H1 (cell line): ENCODE measurements at regions not wholly inside any gene's neighbourhood (a gene's known extent, or its start where the extent isn't known, plus 50 kb on each side); places are given as distances from the start of the nearest gene placed in this dataset.
"Not testable (repeated sequence)": the region's sequence is repeated elsewhere in the genome, so short reads cannot be mapped to it uniquely, and the experiment has no call there.

Experiments
- CTCF ChIA-PET: fragments of 300-600 bp; sonication (Branson Sonifier 250); formaldehyde crosslinking; loops from one replicate; lab custom pipeline; 2021; ENCODE audit not compliant: partially characterized antibody; lab: Charles Lee
- POLR2A ChIA-PET: fragments of 300-600 bp; sonication (Branson Sonifier 250); formaldehyde crosslinking; loops from one replicate; lab custom pipeline; 2021; ENCODE audit warnings: inconsistent platforms; ENCODE audit not compliant: partially characterized antibody; lab: Charles Lee
- DNase-seq, 2 experiments: peaks; one replicate each; pipeline versions ENCODE4 v3.0.0 to v3.0.0-alpha.2; 2010 to 2022; ENCODE audit warnings: low spot score in 2 of 2, low read depth in 1 of 2, mixed read lengths in 1 of 2
- FAIRE-seq: peaks from 2 replicates; lab custom pipeline; 2011; peaks lifted over from hg19 to GRCh38; lab: Jason Lieb, UNC
- H2AFZ ChIP-seq: 2 replicates; pipeline ENCODE4 v1.8.1; 2012; ENCODE audit warnings: low read length, inconsistent platforms
- H2AK5ac ChIP-seq: 2 replicates; pipeline ENCODE4 v1.6.1; 2013; ENCODE audit warnings: low read depth, low read length
- H2BK120ac ChIP-seq: replicated peaks from 2 replicates; pipeline ENCODE3; 2013; ENCODE audit warnings: low read depth, low read length, inconsistent platforms
- H2BK12ac ChIP-seq: 2 replicates; pipeline ENCODE4 v1.6.1; 2013; ENCODE audit warnings: low read depth, low read length
- H2BK15ac ChIP-seq: 2 replicates; pipeline ENCODE4 v1.6.1; 2013; ENCODE audit warnings: low read length
- H2BK20ac ChIP-seq: 2 replicates; pipeline ENCODE4 v1.6.1; 2013; ENCODE audit warnings: low read length
- H2BK5ac ChIP-seq: 2 replicates; pipeline ENCODE4 v1.6.1; 2013; ENCODE audit warnings: low read depth, low read length
- H3K14ac ChIP-seq: 2 replicates; pipeline ENCODE4 v1.6.1; 2013; ENCODE audit warnings: inconsistent platforms; ENCODE audit not compliant: insufficient read length
- H3K18ac ChIP-seq: 2 replicates; pipeline ENCODE4 v1.6.1; 2013; ENCODE audit warnings: low read length; ENCODE audit errors: extremely low read depth
- H3K23ac ChIP-seq: 2 replicates; pipeline ENCODE4 v1.6.1; 2013; ENCODE audit warnings: inconsistent platforms; ENCODE audit not compliant: insufficient read length
- H3K23me2 ChIP-seq: 2 replicates; pipeline ENCODE4 v1.6.1; 2013; ENCODE audit warnings: low read depth, low read length
- H3K27ac ChIP-seq: 2 replicates; pipeline ENCODE4 v1.6.1; 2011; ENCODE audit warnings: low read depth, low read length, inconsistent platforms
- H3K27me3 ChIP-seq, 4 experiments: replicated peaks in 1 of 4; 1 replicate in 1 of 4; 2 replicates in 3 of 4; pipeline versions ENCODE4 v1.6.1 to v1.8.1; 2011 to 2013; ENCODE audit warnings: low read length in 3 of 4, mild to moderate bottlenecking in 3 of 4, inconsistent platforms in 2 of 4, mixed read lengths in 2 of 4, moderate library complexity in 1 of 4; ENCODE audit not compliant: control insufficient read depth in 3 of 4, insufficient read depth in 3 of 4; ENCODE audit errors: extremely low read depth in 1 of 4
- H3K36me3 ChIP-seq, 4 experiments: 2 replicates each; pipeline versions ENCODE4 v1.6.1 to v1.8.1; 2011 to 2013; ENCODE audit warnings: mild to moderate bottlenecking in 4 of 4, low read length in 3 of 4, moderate library complexity in 2 of 4, control low read depth in 1 of 4, inconsistent platforms in 1 of 4; ENCODE audit not compliant: insufficient read depth in 4 of 4, control insufficient read depth in 2 of 4
- H3K4ac ChIP-seq: replicated peaks from 2 replicates; pipeline ENCODE3; 2013; ENCODE audit warnings: low read length, low read depth, mixed read lengths, inconsistent platforms; ENCODE audit not compliant: insufficient read length
- H3K4me1 ChIP-seq, 4 experiments: replicated peaks in 1 of 4; 1 replicate in 1 of 4; 2 replicates in 3 of 4; pipeline versions ENCODE4 v1.6.1 to v1.8.1; 2011 to 2013; ENCODE audit warnings: low read length in 3 of 4, inconsistent platforms in 2 of 4, mixed read lengths in 1 of 4; ENCODE audit not compliant: insufficient read depth in 4 of 4, control insufficient read depth in 3 of 4
- H3K4me2 ChIP-seq, 2 experiments: 2 replicates each; pipeline versions ENCODE4 v1.6.1 to v1.8.1; 2011 to 2013; ENCODE audit warnings: low read depth in 2 of 2, low read length in 2 of 2, control low read depth in 1 of 2, inconsistent platforms in 1 of 2, mild to moderate bottlenecking in 1 of 2; ENCODE audit not compliant: insufficient read depth in 1 of 2
- H3K4me3 ChIP-seq, 4 experiments: fragments of 200-600, 300-600 bp in 1 of 4; sonication (generic), shearing (Covaris generic), sonication (Bioruptor Twin) in 1 of 4; 2 replicates each; pipeline versions ENCODE4 v1.5.1 to v1.8.1; 2011 to 2016; ENCODE audit warnings: low read length in 4 of 4, low read depth in 3 of 4, control low read depth in 2 of 4, inconsistent platforms in 2 of 4, mild to moderate bottlenecking in 2 of 4, mixed read lengths in 1 of 4, moderate library complexity in 1 of 4; ENCODE audit not compliant: insufficient read depth in 2 of 4; ENCODE audit errors: extremely low read depth in 1 of 4
- H3K56ac ChIP-seq: replicated peaks from 2 replicates; pipeline ENCODE3; 2013; ENCODE audit warnings: low read depth, mild to moderate bottlenecking, mixed read lengths, low read length, inconsistent platforms; ENCODE audit not compliant: insufficient read length
- H3K79me1 ChIP-seq: 2 replicates; pipeline ENCODE4 v1.6.1; 2013; ENCODE audit warnings: low read depth, low read length, control low read depth
- H3K79me2 ChIP-seq, 2 experiments: 2 replicates each; pipeline versions ENCODE4 v1.6.1 to v1.8.1; 2012 to 2013; ENCODE audit warnings: low read length in 2 of 2, mild to moderate bottlenecking in 2 of 2, inconsistent platforms in 1 of 2; ENCODE audit not compliant: insufficient read depth in 2 of 2, control insufficient read depth in 1 of 2
- H3K9ac ChIP-seq, 4 experiments: replicated peaks in 1 of 4; 1 replicate in 1 of 4; 2 replicates in 3 of 4; pipeline versions ENCODE4 v1.6.1 to v1.8.1; 2011 to 2013; ENCODE audit warnings: low read depth in 3 of 4, low read length in 3 of 4, control low read depth in 2 of 4, mild to moderate bottlenecking in 2 of 4, moderate library complexity in 2 of 4, inconsistent platforms in 1 of 4; ENCODE audit errors: extremely low read depth in 1 of 4
- H3K9me3 ChIP-seq, 2 experiments: 2 replicates each; pipeline versions ENCODE4 v1.6.1 to v1.8.1; 2012 to 2013; ENCODE audit warnings: mild to moderate bottlenecking in 2 of 2, moderate library complexity in 2 of 2, control low read depth in 1 of 2, inconsistent platforms in 1 of 2, low read depth in 1 of 2, low read length in 1 of 2, mixed read lengths in 1 of 2; ENCODE audit not compliant: insufficient read depth in 2 of 2
- H4K20me1 ChIP-seq, 2 experiments: replicated peaks in 1 of 2; 2 replicates each; pipeline versions ENCODE3 to v1.8.1; 2011 to 2013; ENCODE audit warnings: inconsistent platforms in 2 of 2, low read length in 2 of 2, mild to moderate bottlenecking in 1 of 2; ENCODE audit not compliant: insufficient read depth in 2 of 2, control insufficient read depth in 1 of 2
- H4K5ac ChIP-seq: 2 replicates; pipeline ENCODE4 v1.6.1; 2013; ENCODE audit warnings: low read length, low read depth, mixed read lengths, inconsistent platforms; ENCODE audit not compliant: insufficient read length
- H4K8ac ChIP-seq: 2 replicates; pipeline ENCODE4 v1.8.0; 2013; ENCODE audit warnings: mild to moderate bottlenecking, moderate library complexity, low read length, inconsistent platforms; ENCODE audit not compliant: insufficient read depth; ENCODE audit errors: extremely low read depth
- H4K91ac ChIP-seq: replicated peaks from 2 replicates; pipeline ENCODE3; 2013; ENCODE audit warnings: low read length, mixed read lengths, inconsistent platforms; ENCODE audit not compliant: insufficient read length
- WGBS, 2 experiments: shearing (Covaris generic) in 1 of 2; methylation state at CpG; one replicate each; pipeline versions ENCODE4 v1.1.6 to v1.1.7; 2013 to 2015; ENCODE audit warnings: low lambda C conversion rate in 2 of 2, mixed read lengths in 2 of 2, inconsistent platforms in 1 of 2, low coverage in 1 of 2, missing lambda C conversion rate in 1 of 2; ENCODE audit not compliant: insufficient replicate concordance in 2 of 2, insufficient coverage in 1 of 2, insufficient read length in 1 of 2; ENCODE audit errors: extremely low coverage in 1 of 2, missing lambda C conversion rate in 1 of 2; 5-methylcytosine and 5-hydroxymethylcytosine counted together

DNA sequence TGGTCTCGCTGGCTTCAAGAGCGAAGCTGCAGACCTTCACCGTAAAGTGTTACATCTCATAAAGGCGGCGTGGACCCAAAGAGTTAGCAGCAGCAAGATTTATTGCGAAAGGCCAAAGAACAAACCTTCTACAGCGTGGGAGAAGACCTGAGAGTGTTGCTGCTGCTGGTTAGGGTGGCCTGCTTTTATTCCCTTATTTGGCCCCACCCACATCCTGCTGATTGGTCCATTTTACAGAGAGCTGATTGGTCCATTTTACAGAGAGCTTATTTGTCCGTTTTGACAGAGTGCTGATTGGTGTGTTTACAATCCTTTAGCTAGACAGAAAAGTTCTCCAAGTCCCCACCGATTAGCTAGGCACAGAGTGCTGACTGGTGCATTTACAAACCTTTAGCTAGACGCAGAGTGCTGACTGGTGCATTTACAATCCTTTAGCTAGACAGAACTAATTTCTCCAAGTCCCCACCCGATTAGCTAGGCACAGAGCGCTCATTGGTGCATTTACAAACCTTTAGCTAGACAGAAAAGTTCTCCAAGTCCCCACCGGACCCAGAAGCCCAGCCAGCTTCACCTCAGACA, 57.6 kb upstream of the SNAPC3 start:
- H3K23ac ChIP-seq, DNase-seq, H3K9ac ChIP-seq, H4K91ac ChIP-seq, H3K27ac ChIP-seq, H3K4me3 ChIP-seq, H3K4ac ChIP-seq, H2AK5ac ChIP-seq, H3K4me2 ChIP-seq, H3K79me1 ChIP-seq, H3K18ac ChIP-seq, H4K20me1 ChIP-seq, H2BK12ac ChIP-seq, H3K27me3 ChIP-seq, H3K79me2 ChIP-seq, FAIRE-seq, H2BK120ac ChIP-seq, H4K8ac ChIP-seq, H3K56ac ChIP-seq, H3K14ac ChIP-seq, H3K36me3 ChIP-seq, H3K4me1 ChIP-seq, H2BK5ac ChIP-seq, POLR2A ChIA-PET, H4K5ac ChIP-seq, H3K23me2 ChIP-seq, H2BK15ac ChIP-seq, H2BK20ac ChIP-seq, H3K9me3 ChIP-seq, H2AFZ ChIP-seq: not testable (repeated sequence)
- CTCF ChIA-PET: interaction anchor here (0.7 to 1.1 kb wide), 2 partner anchors 153 to 155 kb away, joined by 3 to 4 read pairs; no protein-coding TSS in a partner anchor
- WGBS, 2 experiments: 83% methylated on average over 13 of the region's 13 CpGs; no CpG with 5 or more reads in 1 of the 2 experiments
